HG03095 (cell line): ENCODE measurements at regions not wholly inside any gene's neighbourhood (a gene's known extent, or its start where the extent isn't known, plus 50 kb on each side); places are given as distances from the start of the nearest gene placed in this dataset.
"Not testable (repeated sequence)": the region's sequence is repeated elsewhere in the genome, so short reads cannot be mapped to it uniquely, and the experiment has no call there.

Source experiments
- ATAC-seq: cut with Tn5 transposase; IDR thresholded peaks from one replicate; pipeline ENCODE4 v1.9.1; 2021; ENCODE audit warnings: moderate library complexity; ENCODE audit not compliant: unreplicated experiment

- ATAC-seq, result no peak
These were observed 654.0 kb upstream of the ACO1 start for GRCh38 chr9:31730398-31730797.

- ATAC-seq, result no peak
These were observed 651.3 kb upstream of the ACO1 start for GRCh38 chr9:31733166-31733565.

GRCh38 chr9:31736581-31737179 is 647.8 kb upstream of the ACO1 start:
- ATAC-seq, result no peak

GRCh38 chr9:31740705-31741104 is 643.7 kb upstream of the ACO1 start:
- no peak for ATAC-seq

- ATAC-seq, result no peak
These were observed 639.9 kb upstream of the ACO1 start for GRCh38 chr9:31744589-31744988.

GRCh38 chr9:31745468-31745867 is 639.0 kb upstream of the ACO1 start:
- ATAC-seq, result no peak

- no peak for ATAC-seq
These were observed 638.6 kb upstream of the ACO1 start for GRCh38 chr9:31745886-31746285.

GRCh38 chr9:31753756-31754155 is 630.7 kb upstream of the ACO1 start:
- ATAC-seq, result no peak

- no peak for ATAC-seq
These were observed 624.7 kb upstream of the ACO1 start for GRCh38 chr9:31759703-31760102.

- ATAC-seq, result not testable (repeated sequence)
These were observed 610.4 kb upstream of the ACO1 start for GRCh38 chr9:31774021-31774420.

- ATAC-seq, result no peak
These were observed 609.9 kb upstream of the ACO1 start for GRCh38 chr9:31774571-31774970.

- ATAC-seq, result no peak
These were observed 608.0 kb upstream of the ACO1 start for GRCh38 chr9:31776471-31776870.

GRCh38 chr9:31783491-31783890 is 601.0 kb upstream of the ACO1 start:
- no peak for ATAC-seq

GRCh38 chr9:31790720-31791119 is 593.7 kb upstream of the ACO1 start:
- no peak for ATAC-seq

GRCh38 chr9:31799953-31800609 is 584.4 kb upstream of the ACO1 start:
- no peak for ATAC-seq

GRCh38 chr9:31807574-31808256 is 576.7 kb upstream of the ACO1 start:
- no peak for ATAC-seq

- no peak for ATAC-seq
These were observed 575.7 kb upstream of the ACO1 start for GRCh38 chr9:31808766-31809165.

GRCh38 chr9:31820426-31820825 is 564.0 kb upstream of the ACO1 start:
- ATAC-seq, result no peak

- no peak for ATAC-seq
These were observed 562.9 kb upstream of the ACO1 start for GRCh38 chr9:31821583-31821982.

GRCh38 chr9:31823365-31823764 is 561.1 kb upstream of the ACO1 start:
- ATAC-seq, result no peak

GRCh38 chr9:31824860-31825259 is 559.6 kb upstream of the ACO1 start:
- no peak for ATAC-seq

GRCh38 chr9:31837211-31837610 is 547.2 kb upstream of the ACO1 start:
- no peak for ATAC-seq
